CD4-positive, alpha-beta T cell (primary cell): ENCODE measurements at regions not wholly inside any gene's neighbourhood (a gene's known extent, or its start where the extent isn't known, plus 50 kb on each side); places are given as distances from the start of the nearest gene placed in this dataset.
A peak's percentile ranks its signal among the peaks of the same experiment; 100 is the strongest.

Experiments
- ATAC-seq: fragments of 200-7000 bp; cut with Tn5 transposase; one replicate; pipeline ENCODE4 v1.10.0; 2022; ENCODE audit warnings: mild to moderate bottlenecking; ENCODE audit not compliant: poor library complexity
- CTCF ChIA-PET: fragments of 350-600 bp; sonication (Branson Sonifier 250); formaldehyde crosslinking; loops from one replicate; lab custom pipeline; 2021; ENCODE audit warnings: antibody characterized with exemption, inconsistent platforms; lab: Charles Lee
- POLR2A ChIA-PET: fragments of 350-600 bp; sonication (Branson Sonifier 250); formaldehyde crosslinking; loops from one replicate; lab custom pipeline; 2021; ENCODE audit warnings: antibody characterized with exemption, inconsistent platforms; lab: Charles Lee
- DNase-seq, 14 experiments: peaks; one replicate each; pipeline ENCODE4 v3.0.0-alpha.2; 2013 to 2020; ENCODE audit warnings: mixed read lengths in 2 of 14
- H3K27ac ChIP-seq, 2 donors: one replicate each; pipeline versions ENCODE4 v1.5.1 to v1.7.0; 2013; ENCODE audit warnings: low read length in 2 of 2, low read depth in 1 of 2, mild to moderate bottlenecking in 1 of 2
- H3K27me3 ChIP-seq, 2 experiments: 1 replicate in 1 of 2; 2 replicates in 1 of 2; pipeline versions ENCODE4 v1.6.1 to v1.7.0; 2013; ENCODE audit warnings: low read length in 2 of 2, control low read depth in 1 of 2, mild to moderate bottlenecking in 1 of 2, moderate library complexity in 1 of 2; ENCODE audit not compliant: insufficient read depth in 2 of 2, control insufficient read depth in 1 of 2
- H3K36me3 ChIP-seq: one replicate; pipeline ENCODE4 v1.6.1; 2013; ENCODE audit warnings: low read length, control low read depth; ENCODE audit not compliant: insufficient read depth
- H3K4me1 ChIP-seq: one replicate; pipeline ENCODE4 v1.6.1; 2013; ENCODE audit warnings: low read length, control low read depth; ENCODE audit not compliant: insufficient read depth
- H3K4me3 ChIP-seq: one replicate; pipeline ENCODE4 v1.5.1; 2013; ENCODE audit warnings: mild to moderate bottlenecking, low read length, moderate library complexity
- H3K9me3 ChIP-seq, 2 experiments: 1 replicate in 1 of 2; 2 replicates in 1 of 2; pipeline versions ENCODE4 v1.6.1 to v1.7.0; 2013; ENCODE audit warnings: low read length in 2 of 2, mild to moderate bottlenecking in 2 of 2, control low read depth in 1 of 2, moderate library complexity in 1 of 2; ENCODE audit not compliant: control insufficient read depth in 1 of 2, insufficient read depth in 1 of 2
- H3K27ac Mint-ChIP-seq: one replicate; pipeline ENCODE4 v1.8.0; 2020; ENCODE audit warnings: mixed read lengths
- H3K27me3 Mint-ChIP-seq: one replicate; pipeline ENCODE4 v1.8.0; 2021; ENCODE audit warnings: mixed read lengths
- H3K36me3 Mint-ChIP-seq: one replicate; pipeline ENCODE4 v1.8.0; 2021; ENCODE audit warnings: low read depth, mixed read lengths
- H3K4me1 Mint-ChIP-seq: one replicate; pipeline ENCODE4 v1.8.0; 2021; ENCODE audit warnings: low read depth, mixed read lengths
- H3K4me3 Mint-ChIP-seq: one replicate; pipeline ENCODE4 v1.8.0; 2020; ENCODE audit warnings: mild to moderate bottlenecking, mixed read lengths
- H3K9me3 Mint-ChIP-seq: one replicate; pipeline ENCODE4 v1.8.0; 2020; ENCODE audit warnings: mixed read lengths
- CTCF ChIP-seq: fragments of 200-600 bp; IDR thresholded peaks from one replicate; pipeline ENCODE4 v1.8.0; 2022; ENCODE audit warnings: antibody characterized with exemption, mild to moderate bottlenecking
- intact Hi-C, 2 experiments: fragments of 100-400 bp; cut with DNase I in 1 of 2; cut with micrococcal nuclease in 1 of 2; formaldehyde crosslinking; loops; one replicate each; pipeline versions ENCODE4 v1.15.1 to v1.9.0; 2023 to 2025; cut with DNase I, micrococcal nuclease

DNA sequence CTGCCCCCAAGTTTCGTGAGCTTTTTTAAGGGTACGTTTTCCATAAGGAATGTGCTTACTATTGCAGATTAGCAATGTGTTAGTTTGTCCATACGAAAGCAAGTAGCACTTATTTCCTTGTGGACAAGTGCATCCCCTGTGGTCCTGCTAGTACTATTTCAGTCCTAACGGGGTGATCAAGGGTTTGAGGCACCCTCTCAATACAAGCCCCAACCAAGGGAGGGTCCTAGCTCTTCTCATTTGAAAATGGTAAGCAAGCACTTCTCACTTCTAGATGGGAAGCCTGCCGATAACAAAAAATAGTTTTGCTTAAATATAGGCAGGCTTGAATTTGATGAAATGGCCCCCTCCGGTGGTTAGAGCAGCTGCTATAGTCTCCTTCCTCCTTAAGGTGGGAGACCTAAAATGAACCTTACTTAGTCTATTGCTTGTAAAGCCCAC lies 64.0 kb upstream of the HMCN1 start:
- CTCF ChIA-PET, result interaction anchor here (0.8 to 4.4 kb wide), 18 partner anchors 9 to 432 kb away, joined by 3 to 31 read pairs (median 4); partner anchors contain the start of gene IVNS1ABP
- peak overlapping the region; percentile 55 for H3K27ac Mint-ChIP-seq
- H3K9me3 ChIP-seq, result no peaks in the 10 kb centered on the region

GRCh38 chr1:185668013-185668412 lies 66.2 kb upstream of the HMCN1 start:
- POLR2A ChIA-PET, result interaction anchor here (1.0 kb wide), 1 partner anchor 351 kb away, joined by 3 read pairs; the partner anchor contains the start of gene IVNS1ABP
- ATAC-seq, result no peak
- H3K4me3 Mint-ChIP-seq, result no peak overlapping the region

More for the DNA sequence above, 64.0 kb upstream of the HMCN1 start:
- Histone ChIP-seq H3K27ac (no peak overlapping the region), H3K36me3 (no peaks in the 10 kb centered on the region), H3K27me3 (no peaks in the 10 kb centered on the region), H3K4me3 (no peak overlapping the region), H3K4me1 (peaks cover 14% of the 10 kb centered on the region)
- peak; percentile 77 for ATAC-seq
- Mint-ChIP-seq H3K27me3 (no peaks in the 10 kb centered on the region), H3K4me1 (peaks cover 47% of the 10 kb centered on the region), H3K4me3 (no peak overlapping the region), H3K9me3 (no peaks in the 10 kb centered on the region), H3K36me3 (no peaks in the 10 kb centered on the region)
- peak; percentile 71 for TF ChIP-seq CTCF
- intact Hi-C loops, result loop anchor here (1.0 to 10.0 kb wide), 6 partner anchors 103 to 513 kb away; partner anchors contain the start of genes IVNS1ABP (in 1 of the 2), SWT1 (in 1 of the 2) and TRMT1L (in 1 of the 2)
- DNase-seq, result peak; percentile 40 to 78 (median 54)
- POLR2A ChIA-PET, result interaction anchor here (0.7 to 2.8 kb wide), 11 partner anchors 11 to 432 kb away, joined by 3 to 39 read pairs (median 4); partner anchors contain the start of gene IVNS1ABP

DNA sequence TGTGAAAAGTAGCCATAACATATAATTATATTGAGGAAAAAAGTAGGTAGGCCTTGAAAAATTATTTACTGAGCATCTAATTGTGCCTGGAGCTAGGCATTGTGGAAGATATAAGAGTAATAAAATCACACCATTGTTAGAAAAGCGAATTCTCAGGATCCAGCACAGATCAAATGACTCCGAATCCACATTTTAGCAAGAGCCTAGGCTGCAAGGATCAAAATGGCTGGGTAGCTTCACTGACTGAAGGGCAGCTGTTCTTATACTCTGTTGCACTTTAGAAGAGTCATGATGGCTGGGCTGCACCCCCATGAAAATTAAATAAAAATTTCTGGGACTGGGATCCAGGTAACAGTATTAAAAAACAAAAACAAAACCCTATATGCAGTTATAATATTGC lies 67.6 kb upstream of the HMCN1 start:
- ChIA-PET CTCF (no interaction called here), POLR2A (no interaction called here)
- H3K4me3 ChIP-seq, result no peak overlapping the region
- TF ChIP-seq CTCF, result no peak
- no peak overlapping the region for H3K27ac ChIP-seq
- Mint-ChIP-seq H3K27ac (no peak overlapping the region), H3K36me3 (no peaks in the 10 kb centered on the region), H3K4me1 (peaks cover 17% of the 10 kb centered on the region), H3K4me3 (no peak overlapping the region), H3K9me3 (no peaks in the 10 kb centered on the region), H3K27me3 (no peaks in the 10 kb centered on the region)
- DNase-seq, result no peak
- H3K4me1 ChIP-seq, result peaks cover 5% of the 10 kb centered on the region
- no peaks in the 10 kb centered on the region for H3K36me3 ChIP-seq
- no peak for ATAC-seq
- no peaks in the 10 kb centered on the region for H3K27me3 ChIP-seq
- peaks cover 0 to 7% of the 10 kb centered on the region in 2 experiments for H3K9me3 ChIP-seq
- intact Hi-C loops, result no loop called here

More at GRCh38 chr1:185668013-185668412, 66.2 kb upstream of the HMCN1 start:
- Histone ChIP-seq H3K9me3 (peaks cover 0 to 7% of the 10 kb centered on the region in 2 experiments), H3K4me3 (no peak overlapping the region), H3K36me3 (no peaks in the 10 kb centered on the region), H3K4me1 (peaks cover 5% of the 10 kb centered on the region), H3K27me3 (no peaks in the 10 kb centered on the region), H3K27ac (no peak overlapping the region)
- no peak for TF ChIP-seq CTCF
- intact Hi-C loops, result no loop called here
- Mint-ChIP-seq H3K27me3 (no peaks in the 10 kb centered on the region), H3K4me1 (peaks cover 27% of the 10 kb centered on the region), H3K9me3 (no peaks in the 10 kb centered on the region), H3K27ac (no peak overlapping the region), H3K36me3 (no peaks in the 10 kb centered on the region)
- CTCF ChIA-PET, result no interaction called here
- DNase-seq, result no peak
